Middle frontal gyrus (tissue), 1 donor: ENCODE measurements at regions not wholly inside any gene's neighbourhood (a gene's known extent, or its start where the extent isn't known, plus 50 kb on each side); places are given as distances from the start of the nearest gene placed in this dataset.

Source experiments
- DNase-seq: peaks from one replicate; pipeline ENCODE4 v3.0.0-alpha.2; 2015; ENCODE audit warnings: low spot score; ENCODE audit errors: extremely low spot score

- DNase-seq: no peak
These were observed 92.0 kb downstream of the ETS2 start for GRCh38 chr21:38897532-38898421.

- DNase-seq: no peak
These were observed 89.2 kb downstream of the ETS2 start for GRCh38 chr21:38894899-38895298.

GRCh38 chr21:38888991-38889561 is 83.3 kb downstream of the ETS2 start:
- DNase-seq: no peak

- DNase-seq: no peak
These were observed 82.0 kb downstream of the ETS2 start for GRCh38 chr21:38887749-38888148.

GRCh38 chr21:38887062-38887686 is 81.4 kb downstream of the ETS2 start:
- DNase-seq: no peak

- DNase-seq: no peak
These were observed 80.2 kb downstream of the ETS2 start for GRCh38 chr21:38885909-38886308.

GRCh38 chr21:38884440-38884839 is 78.7 kb downstream of the ETS2 start:
- DNase-seq: no peak

GRCh38 chr21:38883142-38883541 is 77.4 kb downstream of the ETS2 start:
- DNase-seq: no peak

GRCh38 chr21:38881131-38881530 is 75.4 kb downstream of the ETS2 start:
- DNase-seq: no peak

GRCh38 chr21:38880577-38880966 is 74.8 kb downstream of the ETS2 start:
- no peak for DNase-seq

- DNase-seq: no peak
These were observed 74.3 kb downstream of the ETS2 start for GRCh38 chr21:38879912-38880576.

- DNase-seq: no peak
These were observed 72.8 kb downstream of the ETS2 start for GRCh38 chr21:38878379-38879179.

- DNase-seq: no peak
These were observed 70.2 kb downstream of the ETS2 start for GRCh38 chr21:38875694-38876492.
